Upper lobe of left lung (tissue), 4 donors: ENCODE measurements at regions not wholly inside any gene's neighbourhood (a gene's known extent, or its start where the extent isn't known, plus 50 kb on each side); places are given as distances from the start of the nearest gene placed in this dataset.

Source experiments
- CTCF ChIP-seq, 6 experiments: fragments of 450-650 bp in 4 of 6; fragments of 200-600 bp in 2 of 6; sonication (generic) in 2 of 6; IDR thresholded peaks; one replicate each; pipeline ENCODE4 v1.5.1; 2016 to 2019; ENCODE audit warnings: antibody characterized with exemption in 6 of 6
- EP300 ChIP-seq, 4 donors: sonication (generic); formaldehyde crosslinking; IDR thresholded peaks; one replicate each; pipeline ENCODE4 v1.5.1; 2017; ENCODE audit warnings: antibody characterized with exemption in 4 of 4, control low read depth in 2 of 4
- POLR2AphosphoS5 ChIP-seq, 2 donors: sonication (generic); formaldehyde crosslinking; IDR thresholded peaks; one replicate each; pipeline ENCODE4 v1.5.1; 2017; ENCODE audit warnings: antibody characterized with exemption in 2 of 2

- no peak for TF ChIP-seq CTCF (IDR thresholded peaks at IDR 0.05)
- TF ChIP-seq POLR2AphosphoS5 (IDR thresholded peaks at IDR 0.05) = no peak
- TF ChIP-seq EP300 (IDR thresholded peaks at IDR 0.05) = no peak
Observed at GRCh38 chr1:81237473-81238089, 563.2 kb upstream of the ADGRL2 start.
